HG02870 (cell line): ENCODE measurements at regions not wholly inside any gene's neighbourhood (a gene's known extent, or its start where the extent isn't known, plus 50 kb on each side); places are given as distances from the start of the nearest gene placed in this dataset.
"Not testable (repeated sequence)": the region's sequence is repeated elsewhere in the genome, so short reads cannot be mapped to it uniquely, and the experiment has no call there.

Experiments used
- ATAC-seq: cut with Tn5 transposase; IDR thresholded peaks from one replicate; pipeline ENCODE4 v1.9.1; 2021; ENCODE audit warnings: mild to moderate bottlenecking, moderate library complexity; ENCODE audit not compliant: unreplicated experiment

DNA sequence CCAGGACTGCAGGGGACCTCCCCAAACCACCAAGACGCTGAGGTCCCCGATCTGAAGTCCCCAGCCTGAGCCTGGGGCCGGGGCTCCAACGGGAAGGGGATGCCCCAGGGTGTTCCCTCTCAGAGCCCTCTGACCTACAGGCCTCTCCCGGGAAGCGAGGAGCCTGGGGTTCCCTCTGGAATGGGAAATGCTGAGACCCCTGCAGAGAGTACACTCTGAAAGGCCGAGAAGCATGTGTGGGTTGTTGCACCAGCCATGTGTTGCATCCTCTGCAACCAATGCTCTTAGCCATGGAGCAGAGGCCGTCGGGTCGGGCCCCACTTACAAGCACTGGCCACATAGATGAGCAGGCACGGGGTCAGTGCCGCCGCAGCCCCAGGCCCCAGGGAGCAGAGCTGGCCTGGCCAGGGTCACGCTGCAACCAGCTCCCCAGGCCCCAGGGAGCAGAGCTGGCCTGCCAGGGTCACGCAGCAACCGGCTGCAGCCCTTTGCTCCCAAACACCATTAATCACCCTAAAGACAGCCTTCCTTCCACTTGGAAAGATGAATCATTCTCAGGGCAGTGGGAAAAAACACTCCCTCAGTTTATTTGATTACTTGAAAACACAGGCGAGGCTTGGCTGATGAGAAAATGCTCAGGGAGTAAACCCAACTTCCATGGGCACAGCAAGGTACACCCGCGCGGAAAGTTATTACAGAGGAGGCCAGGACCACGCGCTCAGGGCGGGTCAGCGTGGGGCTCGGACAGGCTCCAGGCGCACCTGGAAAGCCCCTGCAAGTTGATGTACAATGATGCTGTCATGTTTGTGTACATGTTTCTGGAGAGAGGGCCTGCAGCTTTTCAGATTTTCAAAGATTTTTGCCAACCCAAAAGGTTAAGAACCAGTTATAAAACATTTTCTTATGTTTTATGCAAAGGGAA is 78.0 kb upstream of the AFDN start:
- ATAC-seq = no peak

DNA sequence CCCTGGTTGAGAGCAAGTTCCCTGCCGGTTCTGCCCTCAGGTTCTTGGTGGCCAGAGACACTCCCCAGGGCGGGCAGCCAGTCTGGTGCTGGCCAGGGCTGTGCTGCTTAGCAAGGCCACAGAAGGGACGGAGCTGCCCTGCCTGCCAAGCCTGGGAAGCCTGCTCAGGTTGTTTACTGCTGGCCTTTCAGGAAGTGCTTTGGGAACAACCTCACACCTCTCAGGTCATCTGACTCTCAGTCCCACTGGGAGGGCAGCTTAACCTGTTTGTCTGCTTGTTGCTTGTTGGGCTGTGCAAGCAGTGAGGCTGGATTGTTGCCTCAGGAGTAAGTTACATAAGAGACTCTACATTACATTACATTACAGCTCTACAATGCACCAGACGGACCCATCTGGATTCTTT is 75.8 kb upstream of the AFDN start:
- ATAC-seq = no peak

DNA sequence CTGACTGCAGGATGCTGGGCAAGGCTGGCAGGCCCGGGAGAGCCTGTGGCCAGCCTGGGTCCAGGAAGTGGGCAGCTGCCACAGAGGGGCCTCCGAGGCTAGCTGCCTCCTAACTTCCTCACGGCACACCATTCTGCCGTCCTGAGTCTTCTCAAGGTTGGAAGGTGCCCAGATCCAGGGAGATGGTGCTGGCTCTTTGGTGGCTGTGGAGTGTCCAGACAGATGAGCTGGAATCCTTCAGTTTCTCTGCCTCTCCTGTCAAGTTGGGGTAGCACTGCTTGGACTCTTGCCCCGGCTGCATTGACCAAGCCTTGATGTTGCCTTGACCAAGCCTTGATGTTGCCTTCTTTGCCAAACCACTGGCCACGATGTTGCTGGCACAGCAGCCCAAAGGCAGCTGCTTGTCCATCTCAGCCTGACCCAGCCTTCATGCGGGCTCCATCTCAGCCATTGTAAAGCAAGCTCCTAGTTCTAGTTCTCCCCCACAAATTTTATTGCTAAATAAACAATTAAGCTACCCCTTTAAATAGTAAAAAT is 75.1 kb upstream of the AFDN start:
- ATAC-seq = no peak

DNA sequence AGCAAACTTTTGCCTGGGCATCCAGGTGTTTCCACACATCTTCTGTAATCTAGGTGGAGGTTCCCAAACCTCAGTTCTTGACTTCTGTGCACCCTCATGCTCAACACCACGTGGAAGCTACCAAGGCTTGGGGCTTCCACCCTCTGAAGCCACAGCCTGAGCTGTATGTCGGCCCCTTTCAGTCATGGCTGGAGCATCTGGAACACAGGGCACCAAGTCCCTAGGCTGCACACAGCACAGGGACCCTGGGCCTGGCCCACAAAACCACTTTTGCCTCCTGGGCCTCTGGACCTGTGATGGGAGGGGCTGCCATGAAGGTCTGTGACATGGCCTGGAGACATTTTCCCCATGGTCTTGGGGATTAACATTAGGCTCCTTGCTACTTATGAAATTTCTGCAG is 73.4 kb upstream of the AFDN start:
- not testable (repeated sequence) for ATAC-seq

DNA sequence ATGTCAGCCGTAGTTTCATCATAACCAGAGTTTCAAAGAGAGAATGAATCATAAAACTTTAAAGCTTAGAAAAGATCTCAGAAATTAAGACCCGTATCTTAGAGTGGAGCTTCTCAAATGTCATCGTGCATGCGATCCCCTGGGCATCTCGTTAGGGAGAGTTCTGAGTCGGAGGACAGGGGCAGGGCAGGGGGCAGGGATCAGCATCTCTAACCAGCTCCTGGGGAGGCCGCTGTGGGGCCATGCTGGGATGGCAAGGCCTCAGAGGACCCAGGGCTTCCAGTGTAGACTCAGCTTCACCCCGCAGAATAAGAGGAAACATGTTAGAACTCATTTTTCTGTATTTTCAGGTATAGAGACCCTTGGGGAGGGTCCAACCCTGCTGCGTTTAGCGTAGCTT is 72.0 kb upstream of the AFDN start:
- no peak for ATAC-seq

DNA sequence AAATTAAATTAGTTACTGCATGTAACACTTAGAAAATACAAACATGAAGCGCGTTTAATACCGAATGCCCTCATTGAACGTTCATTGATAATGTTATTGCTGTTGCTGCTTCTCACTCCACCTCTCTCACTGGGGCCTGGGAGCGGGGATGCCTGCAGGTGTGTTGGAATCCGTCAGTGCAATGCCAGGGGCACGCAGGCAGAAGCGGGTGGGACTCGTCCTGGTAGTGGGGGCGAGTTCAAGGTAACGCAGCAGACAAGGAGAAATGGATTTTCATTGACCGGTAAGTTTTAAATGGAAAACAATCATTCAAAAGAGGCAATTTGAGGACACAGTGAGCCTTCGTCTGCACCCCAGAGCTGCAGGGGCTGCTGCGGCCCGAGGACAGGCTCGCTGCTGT is 71.2 kb upstream of the AFDN start:
- ATAC-seq = no peak

DNA sequence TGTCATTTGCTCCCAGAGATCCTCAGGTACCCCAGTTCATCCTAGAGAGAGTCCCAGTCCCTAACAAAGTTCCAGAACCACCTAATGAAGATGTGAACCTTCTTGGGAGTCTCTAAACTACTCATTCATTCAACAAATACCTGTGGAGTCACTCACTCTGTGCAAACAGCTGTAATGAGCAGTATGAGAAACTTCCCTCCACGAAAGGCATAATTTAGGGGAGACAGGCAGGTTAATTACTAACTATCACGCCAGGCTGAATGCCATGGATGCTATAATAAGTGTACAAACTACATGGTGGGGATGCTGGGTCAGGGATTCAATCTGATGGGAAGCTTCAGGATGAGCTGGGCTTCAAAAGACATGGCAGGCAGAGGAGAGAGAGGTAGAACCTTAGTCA is 70.1 kb upstream of the AFDN start:
- no peak for ATAC-seq

DNA sequence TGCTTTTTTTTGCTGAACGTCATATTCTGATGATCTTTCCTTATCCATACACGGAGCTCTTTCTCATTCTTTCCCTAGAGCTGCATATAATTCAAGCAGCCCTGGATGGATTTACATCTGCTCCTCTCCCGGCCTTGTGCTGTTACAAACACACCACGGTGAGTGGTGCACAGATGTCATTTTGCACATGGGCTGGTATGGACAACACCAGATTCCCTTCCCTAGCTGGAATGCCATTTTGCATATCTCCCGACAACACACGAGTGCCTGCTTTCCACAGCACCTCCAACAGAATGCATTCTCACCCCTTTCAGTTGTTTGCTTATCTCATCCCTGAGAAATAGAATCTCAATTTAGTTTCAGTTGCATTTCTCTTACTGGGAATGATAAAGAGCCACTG is 69.5 kb upstream of the AFDN start:
- no peak for ATAC-seq

DNA sequence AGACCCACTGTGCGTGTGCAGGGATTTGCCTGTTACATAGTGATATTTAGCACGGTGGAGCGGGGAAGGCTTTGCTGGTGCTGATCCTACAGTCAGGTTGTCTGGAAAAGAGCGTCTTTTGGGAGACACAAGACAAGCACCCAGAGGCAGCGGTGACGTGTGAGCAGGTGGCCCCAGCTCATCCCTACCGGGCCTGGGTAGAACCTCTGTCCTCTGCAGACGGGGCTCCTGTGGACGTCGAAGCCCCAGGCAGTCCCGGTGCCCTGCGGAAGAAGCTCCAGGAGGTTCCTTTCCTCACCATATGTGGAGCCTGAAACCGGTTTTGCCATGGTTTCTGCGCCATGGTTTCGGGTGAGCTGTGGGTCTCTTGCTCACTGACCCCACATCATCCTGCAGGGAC is 68.9 kb upstream of the AFDN start:
- ATAC-seq = no peak

DNA sequence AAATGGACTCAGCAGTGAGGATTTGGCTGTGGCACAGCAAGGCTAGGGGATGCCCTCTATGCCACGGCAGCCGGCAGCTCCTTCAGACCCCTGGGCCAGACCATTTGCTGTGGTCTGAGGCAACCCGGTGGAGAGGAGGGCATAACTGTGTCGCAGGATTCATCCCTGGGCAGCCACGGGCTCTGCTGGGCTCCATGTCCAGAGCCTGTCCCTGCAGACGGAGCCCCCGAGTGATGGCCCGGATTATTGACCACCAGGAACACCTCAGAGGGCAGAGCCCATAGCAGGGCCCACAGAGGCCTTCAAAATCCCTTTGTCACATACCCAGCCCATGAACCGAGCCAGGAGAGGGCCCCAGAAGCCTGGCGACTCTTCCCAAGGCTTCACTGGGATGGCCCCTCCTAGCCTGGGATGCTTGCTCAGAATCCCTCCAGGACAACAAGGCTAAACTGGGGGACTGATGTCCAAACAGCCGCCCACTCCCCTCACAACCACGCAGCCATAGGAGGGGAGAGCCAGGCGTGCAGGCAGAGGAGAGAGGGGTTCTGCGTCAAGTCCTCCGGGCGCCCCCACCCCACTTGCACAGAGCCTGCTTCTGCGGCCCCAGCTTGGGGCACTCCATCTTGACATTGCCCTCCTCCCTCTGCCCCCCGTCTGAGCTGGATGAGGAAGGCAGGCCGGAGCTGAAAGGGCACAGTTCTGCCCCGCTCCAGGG is 68.2 kb upstream of the AFDN start:
- no peak for ATAC-seq

DNA sequence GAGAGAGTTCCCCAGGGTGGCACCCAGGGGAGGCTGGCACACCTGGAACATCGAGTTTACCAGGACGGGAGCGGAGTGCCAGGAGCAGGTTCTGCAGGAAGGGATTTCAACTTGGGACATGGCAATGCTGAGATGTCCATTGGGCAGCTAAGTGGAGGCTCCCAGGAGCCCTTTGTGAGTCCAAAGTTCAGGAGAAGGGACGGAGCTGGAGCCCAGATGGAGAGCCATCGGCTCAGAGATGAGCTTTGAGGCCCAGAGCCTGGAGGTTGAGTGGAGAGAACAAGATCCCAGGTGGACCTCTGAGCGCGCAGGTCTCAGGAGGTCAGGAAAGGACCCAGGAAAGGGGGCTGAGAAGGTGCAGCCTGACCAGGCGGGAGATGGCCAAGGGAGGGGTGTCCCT is 67.5 kb upstream of the AFDN start:
- no peak for ATAC-seq

DNA sequence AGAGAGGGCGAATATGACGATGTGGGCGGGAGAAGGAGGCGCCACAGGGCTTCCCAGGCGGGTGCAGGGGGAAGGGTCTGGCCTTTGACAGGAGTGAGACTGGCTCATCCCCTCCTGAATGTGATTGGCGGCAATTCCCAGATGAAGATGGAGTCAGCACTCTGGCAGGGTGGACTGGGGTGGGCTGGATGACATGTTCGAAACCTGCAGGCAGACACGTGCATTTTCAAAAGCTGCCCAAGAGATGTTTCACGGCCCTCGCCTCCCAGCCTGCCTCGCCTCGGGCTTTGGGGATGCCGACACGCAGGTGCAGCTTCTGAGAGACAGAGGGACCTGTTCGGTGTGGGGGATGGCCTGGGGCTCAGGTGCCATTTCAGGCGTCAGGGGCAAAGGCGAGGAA is 66.8 kb upstream of the AFDN start:
- ATAC-seq = no peak

DNA sequence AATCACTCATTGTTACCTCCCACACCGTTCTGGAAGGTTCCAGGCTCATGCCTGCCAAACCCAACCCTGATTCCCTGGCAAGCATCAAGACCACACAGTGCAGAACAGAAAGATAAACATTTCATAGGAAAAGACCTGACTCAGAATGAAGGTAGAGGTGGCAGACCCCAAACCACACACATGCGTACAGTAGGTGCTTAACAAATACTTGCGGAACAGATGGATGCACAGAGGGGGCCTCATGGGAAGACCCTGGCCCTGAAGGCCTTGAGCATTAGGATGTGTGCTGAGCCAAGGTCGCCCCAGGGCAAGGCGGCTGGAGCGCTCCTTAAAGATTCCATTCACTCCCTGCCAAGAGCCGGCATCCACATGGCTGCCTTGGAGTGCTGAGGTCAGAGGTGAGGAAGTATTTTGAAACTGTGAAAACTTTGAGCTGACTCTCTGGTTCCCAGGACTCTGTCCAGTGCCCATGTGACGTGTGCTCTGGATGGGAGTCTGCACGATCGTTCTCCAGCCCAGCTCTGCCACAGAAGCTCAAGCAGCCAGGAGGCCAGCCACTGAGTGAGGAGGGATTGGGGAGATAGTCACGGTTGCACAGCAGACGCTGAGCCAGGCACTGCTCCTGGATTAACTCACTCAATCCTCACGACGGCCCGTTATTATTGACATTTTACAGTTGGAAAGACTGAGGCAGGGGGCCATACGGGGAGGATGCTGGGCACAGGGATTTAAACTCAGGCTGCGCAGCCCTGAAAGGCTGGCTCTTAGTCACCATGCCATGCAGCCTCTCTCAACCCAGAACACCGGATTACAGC is 65.5 kb upstream of the AFDN start:
- ATAC-seq = no peak

DNA sequence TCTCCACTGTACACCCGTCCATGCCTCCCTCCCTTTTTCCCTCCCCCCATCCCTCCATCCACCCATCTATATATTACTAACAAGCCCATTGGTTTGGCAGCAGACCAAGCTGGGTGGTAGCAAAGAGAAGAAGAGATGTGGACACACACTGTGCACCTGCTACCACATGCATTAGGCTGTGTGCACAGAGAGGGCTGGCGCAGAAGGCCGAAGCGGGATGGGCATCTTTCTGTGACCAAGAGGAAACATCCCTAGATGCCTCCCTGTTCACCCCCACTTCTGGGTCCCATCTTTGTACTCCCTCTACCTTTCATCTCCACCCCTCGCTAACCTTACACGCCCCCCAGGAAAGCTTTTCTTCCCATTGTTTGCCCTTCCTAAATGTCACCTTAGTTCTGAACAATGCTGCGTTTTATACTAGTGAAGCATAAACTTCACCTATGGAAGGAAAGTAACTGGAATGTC is 64.9 kb upstream of the AFDN start:
- no peak for ATAC-seq

DNA sequence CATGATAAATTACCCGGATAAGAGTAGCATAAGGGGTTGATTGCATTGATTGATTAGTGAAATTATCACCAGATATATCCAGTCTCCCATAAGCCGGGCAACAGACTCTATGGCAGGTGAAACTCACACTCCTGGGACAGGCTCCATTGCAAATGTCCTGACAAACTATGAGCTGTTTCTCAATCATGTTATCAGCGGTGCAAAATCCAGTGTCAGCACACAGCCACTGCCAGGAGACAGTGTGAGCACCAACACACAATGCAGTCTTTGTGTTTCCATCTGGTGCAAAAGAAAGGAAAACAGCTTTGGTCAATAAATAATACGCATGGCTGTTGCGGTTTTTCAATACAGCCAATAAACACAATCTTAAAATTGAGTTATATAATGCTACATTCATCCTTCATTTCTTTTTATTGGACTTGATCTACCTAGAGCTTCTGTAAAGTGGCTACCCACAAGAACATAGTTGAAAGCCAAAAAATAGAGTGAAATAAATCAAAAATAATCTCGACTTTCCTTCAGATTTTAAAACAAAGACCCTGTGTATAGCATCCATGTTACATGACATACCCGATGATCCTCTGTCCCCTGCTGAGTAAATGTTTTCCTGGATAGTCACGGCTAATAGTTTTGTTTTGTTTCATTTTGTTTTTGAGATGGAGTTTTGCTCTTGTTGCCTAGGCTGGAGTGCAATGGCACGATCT is 64.3 kb upstream of the AFDN start:
- ATAC-seq = no peak

DNA sequence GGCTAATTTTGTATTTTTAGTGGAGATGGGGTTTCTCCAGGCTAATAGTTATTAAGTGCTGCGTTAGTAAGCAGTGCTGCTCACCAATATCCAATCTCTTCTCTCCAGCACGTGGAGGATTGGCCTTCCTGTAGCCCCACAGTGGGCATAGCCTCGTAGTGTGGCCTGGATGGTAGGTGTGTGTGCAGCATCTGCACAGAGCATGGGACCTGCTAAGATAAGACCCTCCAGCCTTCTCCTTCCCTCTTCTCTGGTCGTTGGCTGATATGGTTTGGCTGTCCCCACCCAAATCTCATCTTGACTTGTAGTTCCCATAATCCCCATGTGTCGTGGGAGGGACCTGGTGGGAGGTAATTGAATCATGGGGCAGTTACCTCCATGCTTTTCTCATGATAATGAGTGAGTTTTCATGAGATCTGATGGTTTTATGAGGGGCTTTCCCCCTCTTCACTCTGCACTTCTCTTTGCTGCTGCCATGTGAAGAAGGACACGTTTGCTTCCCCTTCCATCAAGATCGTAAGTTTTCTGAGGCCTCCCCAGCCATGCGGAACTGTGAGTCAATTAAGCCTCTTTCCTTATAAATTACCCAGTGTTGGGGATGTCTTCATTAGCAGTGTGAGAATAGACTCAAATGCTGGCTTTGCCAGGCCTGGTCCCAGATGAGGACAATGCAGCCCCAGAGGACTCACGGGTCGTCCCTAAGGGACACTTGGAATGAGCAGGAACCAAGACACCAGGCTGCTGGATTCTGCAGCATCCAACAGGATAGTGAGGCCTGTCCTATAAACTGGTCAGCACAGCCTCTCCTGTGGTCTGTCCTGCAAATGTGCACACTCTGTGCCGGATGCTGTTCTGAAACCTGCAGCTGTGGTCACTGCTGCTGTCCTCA is 63.4 kb upstream of the AFDN start:
- no peak for ATAC-seq

DNA sequence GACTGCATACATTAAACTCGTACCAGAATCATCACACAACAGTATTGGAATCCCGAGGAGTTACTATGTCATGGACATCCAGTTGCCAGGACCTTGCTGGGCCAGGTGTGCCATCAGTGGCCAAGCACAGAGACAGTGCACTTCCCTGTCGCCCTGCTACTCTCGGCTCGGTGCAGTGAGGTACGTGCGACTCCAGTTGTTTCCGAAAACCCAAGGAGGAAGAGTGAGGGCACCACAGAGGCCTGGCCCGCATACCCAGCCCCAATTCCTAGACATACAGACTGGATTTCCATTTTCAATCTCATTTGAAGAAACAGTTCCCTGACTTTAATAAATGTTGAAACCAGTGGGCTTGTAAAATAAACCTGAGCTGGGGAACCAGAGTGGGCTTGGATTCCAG is 62.5 kb upstream of the AFDN start:
- no peak for ATAC-seq

DNA sequence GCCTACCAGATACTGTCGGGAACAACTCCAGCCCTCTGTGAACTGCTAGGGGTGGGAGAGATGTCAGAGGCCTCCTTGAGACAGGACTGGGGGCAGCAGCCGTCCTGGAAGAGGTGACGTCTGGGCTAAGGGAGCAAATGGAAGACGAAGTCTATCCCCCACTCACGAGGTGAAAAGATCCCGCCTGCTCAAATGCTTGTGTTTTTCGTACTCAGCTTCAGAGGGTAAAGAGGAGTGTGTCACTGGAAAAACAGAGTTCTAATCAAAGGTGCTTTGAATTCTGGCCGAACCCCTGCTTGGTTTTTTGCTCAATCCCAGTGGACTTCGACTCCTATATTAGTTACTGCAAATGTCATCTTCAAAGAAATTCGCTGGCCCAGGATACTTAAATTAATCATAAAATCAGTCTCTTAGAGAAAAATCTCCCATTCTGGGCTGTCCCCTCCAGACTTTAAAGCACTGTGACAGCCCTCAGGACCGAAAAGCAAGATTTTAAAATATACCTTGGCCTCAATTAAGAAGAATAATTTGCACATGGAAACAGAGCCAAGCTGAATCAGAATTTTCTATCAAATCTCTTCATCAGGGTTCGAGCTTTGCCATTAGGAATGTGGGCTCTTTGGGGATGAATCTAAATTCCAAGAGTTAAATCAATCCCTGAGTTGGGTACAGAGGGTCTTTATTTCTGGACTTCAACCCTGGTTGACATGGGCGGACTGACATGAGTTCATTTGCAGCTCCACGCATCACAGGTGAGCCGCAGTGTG is 61.8 kb upstream of the AFDN start:
- no peak for ATAC-seq
